ENCODE measurements at regions not wholly inside any gene's neighbourhood (a gene's known extent, or its start where the extent isn't known, plus 50 kb on each side); places are given as distances from the start of the nearest gene placed in this dataset.

- TF ChIP-seq CTCF (IDR thresholded peaks at IDR 0.05) (no peak), FOXM1 (IDR thresholded peaks at IDR 0.05; ENCODE audit: low read depth) (no peak), POLR2AphosphoS5 (IDR thresholded peaks at IDR 0.05; ENCODE audit: low read depth, low read length) (no peak), EP300 (IDR thresholded peaks at IDR 0.05; ENCODE audit: borderline replicate concordance in 1 of 2, low read depth in 1 of 2, low read length in 1 of 2) (no peak), JUND (IDR thresholded peaks at IDR 0.05) (no peak), FOXJ3 (CRISPR knock-in tag; IDR thresholded peaks at IDR 0.05) (no peak), SIN3A (IDR thresholded peaks at IDR 0.05; ENCODE audit: borderline replicate concordance, low read depth, low read length) (no peak)
- TF ChIP-seq, protein P1, sequence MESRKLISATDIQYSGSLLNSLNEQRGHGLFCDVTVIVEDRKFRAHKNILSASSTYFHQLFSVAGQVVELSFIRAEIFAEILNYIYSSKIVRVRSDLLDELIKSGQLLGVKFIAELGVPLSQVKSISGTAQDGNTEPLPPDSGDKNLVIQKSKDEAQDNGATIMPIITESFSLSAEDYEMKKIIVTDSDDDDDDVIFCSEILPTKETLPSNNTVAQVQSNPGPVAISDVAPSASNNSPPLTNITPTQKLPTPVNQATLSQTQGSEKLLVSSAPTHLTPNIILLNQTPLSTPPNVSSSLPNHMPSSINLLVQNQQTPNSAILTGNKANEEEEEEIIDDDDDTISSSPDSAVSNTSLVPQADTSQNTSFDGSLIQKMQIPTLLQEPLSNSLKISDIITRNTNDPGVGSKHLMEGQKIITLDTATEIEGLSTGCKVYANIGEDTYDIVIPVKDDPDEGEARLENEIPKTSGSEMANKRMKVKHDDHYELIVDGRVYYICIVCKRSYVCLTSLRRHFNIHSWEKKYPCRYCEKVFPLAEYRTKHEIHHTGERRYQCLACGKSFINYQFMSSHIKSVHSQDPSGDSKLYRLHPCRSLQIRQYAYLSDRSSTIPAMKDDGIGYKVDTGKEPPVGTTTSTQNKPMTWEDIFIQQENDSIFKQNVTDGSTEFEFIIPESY (IDR thresholded peaks at IDR 0.05; ENCODE audit: borderline replicate concordance, low read depth), result no peak
Measured at GRCh38 chr5:110957934-110958333, 113.6 kb upstream of the TSLP start.

Measured in SK-N-SH (cell line).